Right renal pelvis (tissue), 4 donors: ENCODE measurements at regions not wholly inside any gene's neighbourhood (a gene's known extent, or its start where the extent isn't known, plus 50 kb on each side); places are given as distances from the start of the nearest gene placed in this dataset.
"Not testable (repeated sequence)": the region's sequence is repeated elsewhere in the genome, so short reads cannot be mapped to it uniquely, and the experiment has no call there.

Experiments used
- DNase-seq, 4 donors: peaks; one replicate each; pipeline ENCODE4 v3.0.0-alpha.2; 2013; ENCODE audit warnings: low read depth in 4 of 4, low spot score in 3 of 4, missing footprints in 1 of 4

DNA sequence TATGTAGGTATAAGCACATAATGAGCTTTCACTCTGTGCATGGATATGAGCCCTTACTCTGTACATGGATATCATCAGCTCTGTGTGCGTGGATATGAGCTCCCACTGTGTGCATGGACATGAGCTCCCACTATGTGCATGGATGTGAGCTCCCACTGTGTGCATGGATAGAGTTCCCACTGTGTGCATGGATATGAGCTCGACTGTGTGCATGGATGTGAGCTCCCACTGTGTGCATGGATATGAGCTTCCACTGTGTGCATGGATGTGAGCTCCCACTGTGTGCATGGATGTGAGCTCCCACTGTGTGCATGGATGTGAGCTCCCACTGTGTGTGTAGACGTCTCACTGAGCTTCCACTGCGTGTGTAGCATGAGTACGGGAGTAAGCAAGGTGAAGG is 149.3 kb upstream of the ALKAL2 start:
- no peak for DNase-seq

DNA sequence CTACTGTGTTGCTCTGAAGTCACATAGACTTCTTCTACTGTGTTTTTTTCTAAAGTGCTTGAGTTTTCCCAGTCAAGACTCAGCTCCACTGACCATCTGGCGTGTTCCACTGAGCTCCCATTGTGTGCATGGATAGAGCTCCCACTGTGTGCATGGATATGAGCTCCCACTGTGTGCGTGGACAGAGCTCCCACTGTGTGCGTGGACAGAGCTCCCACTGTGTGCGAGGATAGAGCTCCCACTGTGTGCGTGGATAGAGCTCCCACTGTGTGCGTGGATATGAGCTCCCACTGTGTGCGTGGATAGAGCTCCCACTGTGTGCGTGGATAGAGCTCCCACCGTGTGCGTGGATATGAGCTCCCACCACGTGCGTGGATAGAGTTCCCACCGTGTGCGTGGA is 148.3 kb upstream of the ALKAL2 start:
- no peak for DNase-seq

DNA sequence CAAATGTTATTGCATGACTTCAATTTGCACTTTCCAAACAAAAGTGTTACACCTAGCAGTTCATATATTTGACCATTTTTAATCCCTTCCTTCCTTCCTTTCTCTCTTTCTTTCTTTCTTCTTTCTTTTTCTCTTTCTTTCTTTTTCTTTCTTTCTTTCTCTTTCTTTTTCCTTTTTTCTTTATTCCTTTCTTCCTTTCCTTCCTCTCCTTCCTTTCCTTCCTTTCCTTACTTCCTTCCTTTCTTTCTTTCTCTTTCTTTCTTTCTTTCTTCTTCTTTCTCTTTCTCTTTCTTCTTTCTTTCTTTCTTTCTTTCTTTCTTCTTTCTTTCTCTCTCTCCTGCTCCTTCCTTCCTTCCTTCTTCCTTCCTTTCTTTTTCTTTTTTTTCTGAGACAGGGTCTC is 146.7 kb upstream of the ALKAL2 start:
- DNase-seq = no peak

DNA sequence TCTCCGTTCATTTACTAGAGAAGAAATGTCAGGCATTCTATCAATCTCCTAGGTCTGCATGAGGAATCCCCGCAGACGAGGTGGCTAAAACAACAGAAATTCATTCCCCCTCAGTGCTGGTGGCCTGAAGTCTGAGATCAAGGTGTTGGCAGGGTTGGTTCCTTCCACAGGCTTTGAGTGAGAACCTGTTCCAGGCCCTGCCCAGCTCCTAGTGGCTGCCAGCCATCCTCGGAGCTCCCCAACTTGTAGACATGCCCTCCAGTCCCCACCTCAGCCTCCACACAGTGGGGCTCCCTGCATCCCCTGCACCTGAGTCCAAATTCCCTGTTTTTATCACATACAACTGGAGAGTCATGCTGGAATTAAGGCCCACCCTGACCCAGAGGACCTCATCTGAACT is 145.3 kb upstream of the ALKAL2 start:
- no peak for DNase-seq

DNA sequence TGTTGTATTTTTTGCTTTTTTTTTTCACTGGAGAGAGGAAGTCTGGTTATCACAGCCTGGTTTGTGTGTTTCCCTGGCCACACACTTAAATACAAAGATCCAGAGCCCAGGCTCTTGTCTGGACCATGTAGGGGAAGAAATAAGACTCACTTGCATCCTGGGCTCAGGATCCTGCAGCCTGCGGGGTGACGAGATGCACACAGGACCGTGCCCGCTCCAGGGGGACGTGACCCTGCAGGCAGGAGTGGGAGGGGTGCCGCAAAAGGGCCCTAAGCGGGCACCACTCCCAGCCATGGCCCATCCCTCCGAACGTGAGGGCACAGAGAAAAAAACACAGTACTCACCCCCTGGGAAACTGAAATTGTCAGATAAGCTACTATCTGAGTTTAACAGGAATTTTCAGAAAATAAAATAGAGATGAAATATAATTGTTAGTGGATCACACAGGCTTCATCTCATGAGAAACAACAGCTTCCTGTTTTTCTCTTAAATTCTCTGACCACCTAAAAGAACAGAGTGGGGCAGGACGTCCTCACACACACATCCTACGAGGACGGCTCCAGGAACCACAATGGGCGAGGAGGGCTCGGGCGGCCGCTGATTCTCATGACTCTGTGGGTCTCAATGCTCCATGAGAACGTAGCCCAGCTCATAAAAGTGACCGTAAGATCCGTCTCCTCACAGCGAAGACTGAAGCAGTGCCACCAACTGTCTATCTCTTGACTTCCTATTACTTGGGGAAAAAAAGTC is 142.6 kb upstream of the ALKAL2 start:
- DNase-seq = no peak

DNA sequence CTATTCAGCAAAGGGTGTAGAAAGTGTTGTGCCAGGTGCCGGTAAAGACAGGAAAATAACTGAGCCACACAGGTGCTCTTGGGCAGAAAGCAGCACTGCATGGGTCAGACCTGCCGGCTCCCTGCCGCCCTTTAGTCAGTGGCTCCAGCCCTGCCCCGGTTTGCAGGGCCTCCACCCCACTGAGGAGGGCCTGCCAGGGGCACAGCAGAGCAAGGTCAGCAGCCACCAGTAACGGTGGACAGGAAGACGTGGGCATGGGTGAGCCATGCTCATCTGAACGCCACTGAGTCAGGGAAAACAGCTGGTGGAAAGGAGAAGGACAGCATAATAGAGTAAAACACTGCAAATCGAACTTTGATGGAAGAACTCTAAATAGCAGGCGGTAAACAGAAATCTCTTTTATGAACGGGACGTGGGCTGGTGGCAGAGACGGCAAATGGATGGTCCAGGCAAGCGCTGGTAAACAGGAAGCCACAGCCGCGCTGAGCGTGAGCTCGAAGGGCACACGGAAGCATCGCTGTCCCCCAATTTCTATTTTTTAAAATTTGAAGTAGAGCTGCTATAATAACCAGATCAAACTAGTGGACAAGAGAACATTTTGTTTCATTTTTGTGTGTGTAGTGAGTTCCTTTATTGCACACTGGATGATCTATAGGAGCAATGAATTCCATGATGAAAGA is 141.8 kb upstream of the ALKAL2 start:
- no peak for DNase-seq

DNA sequence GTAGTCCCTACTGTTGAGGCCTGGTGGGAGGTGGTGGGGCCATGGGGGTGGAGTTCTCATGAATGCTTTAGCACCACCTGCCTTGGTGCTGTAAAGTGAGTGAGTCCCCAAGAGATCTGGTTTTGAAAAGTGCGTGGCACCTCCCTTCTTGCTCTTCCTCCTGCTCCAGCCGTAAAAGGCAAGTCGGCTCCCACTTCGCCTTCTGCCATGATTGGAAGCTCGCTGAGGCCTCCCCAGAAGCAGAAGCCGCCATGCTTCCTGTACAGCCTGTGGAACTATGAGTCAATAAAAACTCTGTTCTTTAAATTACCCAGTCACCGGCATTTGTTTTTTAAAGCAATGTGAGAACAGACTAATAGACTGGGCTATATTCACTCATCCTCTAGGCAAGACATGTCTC is 141.3 kb upstream of the ALKAL2 start:
- DNase-seq = no peak

DNA sequence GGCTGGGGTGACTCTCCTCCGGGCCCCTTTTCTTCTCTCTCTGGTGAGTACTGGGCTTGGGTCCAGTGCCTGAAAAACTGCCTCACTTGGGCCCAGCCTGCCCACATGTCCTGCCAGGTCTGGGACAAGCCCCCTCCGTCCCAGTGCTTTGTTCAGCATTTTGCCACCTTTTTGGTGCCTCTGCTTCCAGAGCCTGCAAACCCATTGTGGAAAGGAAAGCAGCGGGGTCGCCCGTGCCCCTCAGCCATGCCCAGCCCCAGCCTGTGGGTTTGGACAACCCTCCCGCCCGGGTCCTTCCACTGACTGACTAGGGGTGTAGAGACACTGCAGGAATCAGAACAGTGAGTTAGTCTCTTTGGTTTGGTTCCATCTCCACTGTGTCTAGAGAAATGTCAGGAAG is 140.7 kb upstream of the ALKAL2 start:
- no peak for DNase-seq

DNA sequence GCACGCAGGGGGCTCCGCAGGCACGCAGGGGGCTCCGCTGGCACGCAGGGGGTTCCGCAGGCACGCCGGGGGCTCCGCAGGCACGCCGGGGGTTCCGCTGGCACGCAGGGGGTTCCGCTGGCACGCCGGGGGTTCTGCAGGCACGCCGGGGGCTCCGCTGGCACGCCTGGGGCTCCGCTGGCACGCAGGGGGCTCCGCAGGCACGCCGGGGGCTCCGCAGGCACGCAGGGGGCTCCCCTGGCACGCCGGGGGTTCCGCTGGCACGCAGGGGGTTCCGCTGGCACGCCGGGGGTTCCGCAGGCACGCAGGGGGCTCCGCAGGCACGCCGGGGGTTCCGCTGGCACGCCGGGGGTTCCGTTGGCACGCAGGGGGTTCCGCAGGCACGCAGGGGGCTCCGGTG is 138.8 kb upstream of the ALKAL2 start:
- DNase-seq = not testable (repeated sequence)

DNA sequence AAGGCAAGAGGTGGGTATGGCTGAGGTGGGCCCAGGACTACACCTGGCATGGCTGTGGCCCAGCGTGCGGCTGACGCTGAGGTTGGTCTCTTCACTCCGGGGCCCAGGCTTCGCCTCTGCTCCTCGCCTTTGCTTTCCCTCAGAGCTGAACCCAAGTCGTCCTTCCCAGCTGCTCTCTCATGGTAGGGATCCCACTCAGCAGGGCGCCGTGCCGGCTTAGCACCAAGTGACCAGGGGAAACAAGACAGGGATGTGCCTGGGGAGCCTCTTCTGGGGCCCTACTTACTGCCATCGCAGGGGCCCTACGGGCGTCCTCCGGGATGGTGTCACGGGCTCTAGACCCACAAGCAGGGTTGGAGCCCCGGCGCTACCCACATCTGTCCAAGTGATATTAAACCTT is 138.1 kb upstream of the ALKAL2 start:
- no peak for DNase-seq

DNA sequence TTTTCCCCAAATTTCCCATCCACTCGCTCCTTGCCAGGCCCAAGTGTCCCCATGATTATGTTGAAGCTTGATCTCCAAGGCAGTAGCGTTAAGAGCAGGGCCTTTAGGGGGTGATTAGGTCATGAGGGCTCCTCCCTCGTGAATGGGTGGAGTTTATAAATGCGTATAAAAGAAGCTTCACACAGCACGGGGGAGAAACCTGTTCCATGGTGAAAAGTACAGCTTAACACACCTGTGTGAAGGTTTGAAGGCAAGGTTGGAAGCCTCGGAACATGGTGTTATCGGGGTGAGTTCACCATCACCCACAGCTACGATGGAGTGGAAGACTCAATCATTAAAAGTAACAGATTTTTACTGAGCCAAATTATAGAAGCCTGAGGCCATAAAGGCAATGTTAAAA is 137.4 kb upstream of the ALKAL2 start:
- DNase-seq = no peak

DNA sequence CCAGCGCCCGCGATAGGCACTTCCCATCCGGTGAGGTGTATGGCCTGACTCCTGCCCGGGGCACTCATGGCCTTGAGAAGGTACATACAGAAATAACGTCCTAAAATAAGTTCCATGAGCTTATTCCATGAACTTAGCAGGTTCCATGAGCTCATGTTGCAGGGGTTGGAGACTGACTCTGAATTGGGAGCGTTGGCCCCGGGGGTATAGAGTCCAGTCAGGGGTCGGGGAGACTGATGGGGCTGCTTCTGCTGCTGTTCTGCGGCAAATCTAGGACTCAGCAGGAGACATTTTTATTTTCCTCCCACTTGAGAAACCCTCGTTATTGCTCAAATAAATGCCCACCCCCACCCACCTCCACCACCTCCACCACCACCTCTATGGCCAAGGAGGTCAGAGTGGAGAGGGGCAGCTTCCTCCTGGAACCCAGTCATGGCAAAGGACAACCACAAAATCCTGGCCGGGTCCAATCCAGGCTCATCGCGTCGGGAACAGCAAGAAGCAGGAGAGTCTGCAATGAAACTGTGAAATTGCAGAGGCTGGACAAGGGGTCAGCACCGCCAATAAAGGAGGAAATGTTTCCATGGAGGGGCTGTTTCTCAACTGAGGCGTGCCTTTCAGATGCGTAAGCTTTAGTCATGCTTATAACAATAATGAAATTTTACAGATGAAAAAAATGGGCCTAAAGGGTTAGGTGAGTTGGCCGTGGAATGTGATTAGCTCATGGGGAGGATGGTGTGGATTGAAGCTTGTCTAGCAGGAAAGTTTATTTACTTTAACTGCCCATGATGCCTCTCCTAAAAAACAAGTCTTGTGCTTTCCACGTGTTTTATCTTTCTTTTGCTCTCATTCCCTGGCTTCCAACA is 136.6 kb upstream of the ALKAL2 start:
- DNase-seq = no peak

DNA sequence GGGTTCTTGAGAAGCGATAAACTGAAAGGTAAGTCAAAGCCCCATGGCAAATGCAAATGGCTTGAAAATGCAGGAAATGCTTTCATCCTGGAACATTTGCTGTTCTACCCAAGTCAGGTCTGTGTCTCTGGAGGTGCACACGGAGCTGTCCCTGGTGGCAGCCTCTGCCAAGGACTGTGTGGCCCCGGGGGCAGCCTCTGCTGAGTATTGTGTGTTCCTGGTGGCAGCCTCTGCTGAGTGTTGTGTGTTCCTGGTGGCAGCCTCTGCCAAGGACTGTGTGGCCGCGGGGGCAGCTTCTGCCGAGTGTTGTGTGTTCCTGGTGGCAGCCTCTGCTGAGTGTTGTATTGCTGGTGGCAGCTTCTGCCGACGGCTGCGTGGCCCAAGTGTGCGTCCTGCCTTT is 135.6 kb upstream of the ALKAL2 start:
- no peak for DNase-seq

DNA sequence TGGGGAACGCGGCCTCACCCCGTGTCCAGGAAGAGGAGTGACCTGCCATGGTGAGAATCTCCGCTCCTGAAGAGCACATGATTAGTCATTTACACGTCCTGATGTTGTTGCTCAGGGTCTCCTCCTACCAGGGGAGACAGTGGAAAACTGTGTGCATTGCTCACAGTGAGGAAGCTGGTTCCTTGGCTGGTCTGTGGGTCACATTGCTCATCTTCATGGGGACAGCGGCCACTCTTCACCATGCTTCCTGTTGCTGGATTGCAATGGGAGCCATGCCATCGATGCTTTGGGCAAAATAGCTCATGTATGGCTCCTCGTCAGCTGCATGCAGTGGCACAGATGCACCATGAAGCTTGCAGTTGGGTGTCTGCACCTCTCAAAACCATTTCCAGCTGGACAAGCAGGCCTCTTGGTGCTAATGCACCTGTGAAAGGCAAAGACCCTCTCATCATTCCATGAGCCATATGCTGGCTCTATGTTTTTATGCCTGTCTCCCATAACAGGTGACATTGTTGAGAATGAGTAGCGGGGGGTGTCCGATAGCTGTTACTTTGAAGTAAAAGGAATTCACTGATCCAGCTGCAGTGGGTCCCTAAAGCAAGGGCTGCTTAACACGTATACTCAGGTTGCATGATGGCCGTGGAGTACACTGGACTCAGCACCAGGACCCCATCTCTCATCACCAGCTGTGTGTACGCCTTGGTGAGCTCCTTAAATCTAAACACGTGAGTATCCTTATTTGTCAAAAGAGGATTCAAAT is 135.0 kb upstream of the ALKAL2 start:
- DNase-seq = no peak

DNA sequence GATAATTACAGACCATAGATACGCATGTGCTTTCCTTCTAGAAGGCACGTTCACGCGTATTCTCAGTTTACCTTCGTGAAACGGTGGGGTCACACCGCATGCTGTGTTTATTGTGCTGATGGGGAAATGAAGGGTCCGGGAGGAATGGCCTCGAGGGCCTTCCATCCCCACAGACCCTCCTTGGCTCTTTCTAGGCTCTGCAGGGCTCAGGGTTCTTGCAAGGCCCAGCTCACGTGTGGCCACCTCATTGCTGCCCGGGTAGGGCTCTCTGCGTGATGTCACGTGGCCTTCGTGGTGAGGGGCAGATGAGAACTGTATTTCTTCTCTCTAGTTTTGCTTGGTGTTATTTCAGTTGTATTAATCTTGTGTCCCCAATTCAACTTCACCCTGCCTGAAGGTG is 133.5 kb upstream of the ALKAL2 start:
- DNase-seq = no peak

DNA sequence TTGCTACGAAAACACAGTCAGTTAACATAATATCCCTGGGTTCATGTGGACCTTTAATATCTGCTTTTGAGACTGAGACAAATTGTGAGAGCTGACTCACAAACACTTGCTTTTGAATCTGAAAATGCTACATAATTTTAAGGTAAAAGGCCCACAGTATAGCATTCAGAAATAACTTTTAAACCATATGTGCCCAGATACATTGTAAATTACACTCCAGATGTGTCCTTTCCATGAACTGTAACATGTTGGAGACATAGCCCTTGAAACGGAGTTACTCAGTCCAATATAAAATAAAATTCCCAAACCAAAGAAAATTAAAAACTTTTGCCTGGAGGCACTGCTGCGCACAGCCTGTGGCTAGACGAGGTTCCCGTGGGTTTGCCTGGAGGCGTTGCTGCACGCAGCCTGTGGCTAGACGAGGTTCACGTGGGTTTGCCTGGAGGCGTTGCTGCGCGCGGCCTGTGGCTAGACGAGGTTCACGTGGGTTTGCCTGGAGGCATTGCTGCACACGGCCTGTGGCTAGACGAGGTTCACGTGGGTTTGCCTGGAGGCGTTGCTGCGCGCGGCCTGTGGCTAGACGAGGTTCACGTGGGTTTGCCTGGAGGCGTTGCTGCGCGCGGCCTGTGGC is 131.9 kb upstream of the ALKAL2 start:
- DNase-seq = no peak

DNA sequence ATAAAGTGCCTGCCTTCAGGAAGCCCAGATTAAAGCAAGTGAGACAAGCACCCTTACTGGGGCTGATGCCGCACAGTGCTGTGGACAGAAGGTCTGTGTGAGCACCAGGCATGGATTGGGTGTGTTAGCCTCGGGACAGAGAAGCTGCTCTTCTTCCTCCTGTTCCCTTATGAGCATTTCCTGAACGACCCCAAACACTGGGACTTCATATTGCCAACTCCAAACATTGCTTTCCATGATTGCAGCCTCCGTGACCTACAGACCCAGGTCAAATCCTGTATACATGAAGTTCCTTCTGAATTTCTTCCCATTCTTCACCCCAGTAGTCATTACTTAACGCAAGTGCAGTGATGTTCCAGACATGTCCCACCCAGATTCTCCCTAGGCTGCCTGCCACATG is 129.8 kb upstream of the ALKAL2 start:
- DNase-seq = no peak

DNA sequence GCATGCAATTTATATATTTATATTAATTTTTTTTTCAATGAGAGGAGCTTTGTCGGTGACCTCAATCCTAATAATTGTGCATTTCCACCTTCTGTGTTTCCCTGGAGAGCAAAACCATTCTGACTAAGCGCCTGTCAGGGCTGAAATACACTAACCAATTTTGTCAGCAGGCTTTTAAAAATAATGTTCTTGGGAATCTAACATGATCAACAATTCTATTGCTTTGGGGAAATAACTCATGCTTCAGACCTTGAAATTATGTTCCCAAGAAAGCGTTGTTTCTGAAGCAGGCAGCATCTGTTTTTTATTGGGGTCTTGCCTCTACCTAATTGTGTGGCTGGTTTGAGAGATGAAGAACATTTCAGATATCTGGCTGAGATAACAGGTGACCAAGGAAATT is 129.1 kb upstream of the ALKAL2 start:
- no peak for DNase-seq

DNA sequence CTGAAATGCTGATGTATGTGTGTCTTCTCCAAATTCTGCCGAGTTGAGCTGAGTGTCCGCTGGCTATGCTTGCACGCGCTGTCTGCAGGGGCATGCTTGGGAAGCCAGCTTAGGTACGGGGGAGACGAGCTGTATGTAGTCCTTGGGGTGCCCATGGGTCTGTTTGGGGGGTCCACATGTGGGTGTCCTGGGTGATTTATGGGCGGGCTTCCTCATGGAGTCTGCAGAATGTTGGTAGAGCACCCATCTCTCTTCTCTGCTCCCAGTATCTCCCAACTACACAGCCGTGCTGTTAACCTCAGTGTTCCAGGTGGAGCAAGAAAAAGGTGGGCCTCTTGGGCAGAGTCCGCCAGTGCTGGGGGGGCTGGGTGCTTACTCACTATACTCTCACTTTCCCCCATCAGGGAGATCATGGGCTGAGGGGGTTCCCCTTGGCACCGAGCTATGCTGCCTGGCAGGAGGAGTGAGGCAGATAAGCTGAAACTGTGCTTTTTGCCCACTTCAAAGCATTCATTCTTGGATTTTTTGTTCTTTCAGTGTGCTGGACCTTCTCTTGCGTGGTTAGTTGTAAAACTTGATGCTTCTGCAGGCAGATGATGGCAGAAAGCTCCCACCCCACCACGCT is 128.2 kb upstream of the ALKAL2 start:
- DNase-seq = no peak

DNA sequence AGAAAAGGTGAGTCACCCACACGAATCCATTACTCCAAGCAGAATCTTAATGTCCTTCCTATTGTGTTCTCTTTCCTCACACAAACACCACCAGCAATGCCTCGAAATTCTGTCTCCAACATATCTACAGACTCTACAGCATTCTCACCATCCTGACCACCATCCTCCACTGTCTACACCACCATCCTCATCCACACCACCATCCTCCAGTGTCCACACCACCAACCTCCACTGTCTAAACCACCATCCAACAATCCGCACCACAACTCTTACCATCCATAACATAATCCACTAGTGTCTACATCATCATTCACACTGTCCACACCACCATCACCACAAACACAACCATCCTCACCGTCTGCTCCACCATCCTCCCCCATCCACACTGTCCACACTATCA is 121.6 kb upstream of the ALKAL2 start:
- no peak for DNase-seq
